ENCODE measurements at regions not wholly inside any gene's neighbourhood (a gene's known extent, or its start where the extent isn't known, plus 50 kb on each side); places are given as distances from the start of the nearest gene placed in this dataset.
A peak's percentile ranks its signal among the peaks of the same experiment; 100 is the strongest.

DNA sequence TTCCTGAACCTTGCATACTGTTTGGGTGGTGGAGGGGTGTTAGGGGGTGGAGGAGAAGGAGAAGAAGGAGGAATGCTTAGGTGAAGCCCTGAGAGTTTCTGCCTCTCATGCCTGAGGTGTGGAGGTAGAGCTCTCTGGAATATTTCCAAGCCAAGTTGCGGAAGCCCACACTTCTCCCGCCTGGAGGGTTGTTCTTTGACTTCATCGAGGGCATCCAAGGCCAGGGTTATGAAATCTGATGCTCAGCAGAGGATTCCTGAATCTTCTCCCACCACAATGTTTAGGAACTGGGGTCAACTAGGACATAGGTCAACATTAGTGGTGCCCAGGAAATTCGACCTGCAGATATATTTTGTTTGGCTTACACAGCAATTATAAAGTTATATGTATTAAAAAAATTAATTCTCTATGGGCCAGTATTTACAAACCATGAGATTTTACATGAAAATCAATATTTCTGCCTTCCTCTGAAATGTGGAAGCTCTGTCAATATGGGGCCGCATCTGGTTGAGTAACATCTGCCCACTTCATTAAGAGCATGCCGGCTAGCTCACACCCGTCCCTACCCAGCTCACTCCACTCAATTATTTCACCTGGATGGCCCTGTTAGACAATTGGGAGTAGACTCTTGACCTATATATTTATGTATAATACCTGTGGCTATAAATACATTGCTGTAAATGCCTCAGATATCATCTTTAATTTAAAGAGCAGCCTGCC lies 257.1 kb upstream of the ZFP64 start:
- no peaks in the 10 kb centered on the region for H3K4me1 Mint-ChIP-seq
- H3K27ac Mint-ChIP-seq = peak overlapping the region; percentile 71; the same call in 1 of the 2 replicates
- DNase-seq (ENCODE audit: low spot score) (no peak), ATAC-seq (no peak)
- TF ChIP-seq TEAD1 (CRISPR knock-in tag; IDR thresholded peaks at IDR 0.05) (no peak), SOX15 (CRISPR knock-in tag; IDR thresholded peaks at IDR 0.05) (no peak)
- TF ChIP-seq, protein P1, sequence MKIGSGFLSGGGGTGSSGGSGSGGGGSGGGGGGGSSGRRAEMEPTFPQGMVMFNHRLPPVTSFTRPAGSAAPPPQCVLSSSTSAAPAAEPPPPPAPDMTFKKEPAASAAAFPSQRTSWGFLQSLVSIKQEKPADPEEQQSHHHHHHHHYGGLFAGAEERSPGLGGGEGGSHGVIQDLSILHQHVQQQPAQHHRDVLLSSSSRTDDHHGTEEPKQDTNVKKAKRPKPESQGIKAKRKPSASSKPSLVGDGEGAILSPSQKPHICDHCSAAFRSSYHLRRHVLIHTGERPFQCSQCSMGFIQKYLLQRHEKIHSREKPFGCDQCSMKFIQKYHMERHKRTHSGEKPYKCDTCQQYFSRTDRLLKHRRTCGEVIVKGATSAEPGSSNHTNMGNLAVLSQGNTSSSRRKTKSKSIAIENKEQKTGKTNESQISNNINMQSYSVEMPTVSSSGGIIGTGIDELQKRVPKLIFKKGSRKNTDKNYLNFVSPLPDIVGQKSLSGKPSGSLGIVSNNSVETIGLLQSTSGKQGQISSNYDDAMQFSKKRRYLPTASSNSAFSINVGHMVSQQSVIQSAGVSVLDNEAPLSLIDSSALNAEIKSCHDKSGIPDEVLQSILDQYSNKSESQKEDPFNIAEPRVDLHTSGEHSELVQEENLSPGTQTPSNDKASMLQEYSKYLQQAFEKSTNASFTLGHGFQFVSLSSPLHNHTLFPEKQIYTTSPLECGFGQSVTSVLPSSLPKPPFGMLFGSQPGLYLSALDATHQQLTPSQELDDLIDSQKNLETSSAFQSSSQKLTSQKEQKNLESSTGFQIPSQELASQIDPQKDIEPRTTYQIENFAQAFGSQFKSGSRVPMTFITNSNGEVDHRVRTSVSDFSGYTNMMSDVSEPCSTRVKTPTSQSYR (CRISPR knock-in tag; IDR thresholded peaks at IDR 0.05) = no peak
- peaks cover 2% of the 10 kb centered on the region; the same call in 1 of the 2 replicates for H3K9me3 Mint-ChIP-seq
- H3K36me3 Mint-ChIP-seq = no peaks in the 10 kb centered on the region
- ChIA-PET CTCF (interaction anchor here (0.6 kb wide), 1 partner anchor 198 kb away, joined by 3 read pairs; no protein-coding TSS in a partner anchor), POLR2A (no interaction called here)
- no peak overlapping the region for H3K4me3 Mint-ChIP-seq
- H3K27me3 Mint-ChIP-seq (ENCODE audit: low read depth) = no peaks in the 10 kb centered on the region

DNA sequence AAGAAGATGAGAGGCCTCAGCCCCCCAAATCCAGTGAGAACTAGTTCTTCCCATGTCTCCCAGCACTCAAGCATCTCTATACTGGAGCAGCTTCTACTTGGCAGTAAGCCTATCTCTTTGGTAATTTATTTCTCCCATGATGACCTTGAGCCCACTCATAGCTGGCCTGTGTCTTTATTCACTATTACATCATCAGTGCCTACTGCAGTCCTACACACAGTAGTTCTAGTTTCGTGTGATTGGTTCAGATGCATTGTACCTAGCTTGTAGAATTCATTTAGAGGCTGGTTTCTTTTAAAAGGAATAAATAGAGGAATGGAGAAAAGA lies 255.6 kb upstream of the ZFP64 start:
- DNase-seq (ENCODE audit: low spot score) (no peak), ATAC-seq (no peak)
- no peaks in the 10 kb centered on the region for H3K27me3 Mint-ChIP-seq (ENCODE audit: low read depth)
- TF ChIP-seq, protein P2, sequence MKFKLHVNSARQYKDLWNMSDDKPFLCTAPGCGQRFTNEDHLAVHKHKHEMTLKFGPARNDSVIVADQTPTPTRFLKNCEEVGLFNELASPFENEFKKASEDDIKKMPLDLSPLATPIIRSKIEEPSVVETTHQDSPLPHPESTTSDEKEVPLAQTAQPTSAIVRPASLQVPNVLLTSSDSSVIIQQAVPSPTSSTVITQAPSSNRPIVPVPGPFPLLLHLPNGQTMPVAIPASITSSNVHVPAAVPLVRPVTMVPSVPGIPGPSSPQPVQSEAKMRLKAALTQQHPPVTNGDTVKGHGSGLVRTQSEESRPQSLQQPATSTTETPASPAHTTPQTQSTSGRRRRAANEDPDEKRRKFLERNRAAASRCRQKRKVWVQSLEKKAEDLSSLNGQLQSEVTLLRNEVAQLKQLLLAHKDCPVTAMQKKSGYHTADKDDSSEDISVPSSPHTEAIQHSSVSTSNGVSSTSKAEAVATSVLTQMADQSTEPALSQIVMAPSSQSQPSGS (CRISPR knock-in tag; IDR thresholded peaks at IDR 0.05; ENCODE audit: borderline replicate concordance, low read depth) = no peak
- TF ChIP-seq ESRRA (CRISPR knock-in tag; IDR thresholded peaks at IDR 0.05; ENCODE audit: borderline replicate concordance) (no peak), OVOL2 (CRISPR knock-in tag; IDR thresholded peaks at IDR 0.05; ENCODE audit: borderline replicate concordance) (no peak), ZNF219 (CRISPR knock-in tag; IDR thresholded peaks at IDR 0.05; ENCODE audit: borderline replicate concordance) (no peak)
- TF ChIP-seq, protein P3, sequence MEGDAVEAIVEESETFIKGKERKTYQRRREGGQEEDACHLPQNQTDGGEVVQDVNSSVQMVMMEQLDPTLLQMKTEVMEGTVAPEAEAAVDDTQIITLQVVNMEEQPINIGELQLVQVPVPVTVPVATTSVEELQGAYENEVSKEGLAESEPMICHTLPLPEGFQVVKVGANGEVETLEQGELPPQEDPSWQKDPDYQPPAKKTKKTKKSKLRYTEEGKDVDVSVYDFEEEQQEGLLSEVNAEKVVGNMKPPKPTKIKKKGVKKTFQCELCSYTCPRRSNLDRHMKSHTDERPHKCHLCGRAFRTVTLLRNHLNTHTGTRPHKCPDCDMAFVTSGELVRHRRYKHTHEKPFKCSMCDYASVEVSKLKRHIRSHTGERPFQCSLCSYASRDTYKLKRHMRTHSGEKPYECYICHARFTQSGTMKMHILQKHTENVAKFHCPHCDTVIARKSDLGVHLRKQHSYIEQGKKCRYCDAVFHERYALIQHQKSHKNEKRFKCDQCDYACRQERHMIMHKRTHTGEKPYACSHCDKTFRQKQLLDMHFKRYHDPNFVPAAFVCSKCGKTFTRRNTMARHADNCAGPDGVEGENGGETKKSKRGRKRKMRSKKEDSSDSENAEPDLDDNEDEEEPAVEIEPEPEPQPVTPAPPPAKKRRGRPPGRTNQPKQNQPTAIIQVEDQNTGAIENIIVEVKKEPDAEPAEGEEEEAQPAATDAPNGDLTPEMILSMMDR (IDR thresholded peaks at IDR 0.05) = no peak
- TF ChIP-seq, protein P4, sequence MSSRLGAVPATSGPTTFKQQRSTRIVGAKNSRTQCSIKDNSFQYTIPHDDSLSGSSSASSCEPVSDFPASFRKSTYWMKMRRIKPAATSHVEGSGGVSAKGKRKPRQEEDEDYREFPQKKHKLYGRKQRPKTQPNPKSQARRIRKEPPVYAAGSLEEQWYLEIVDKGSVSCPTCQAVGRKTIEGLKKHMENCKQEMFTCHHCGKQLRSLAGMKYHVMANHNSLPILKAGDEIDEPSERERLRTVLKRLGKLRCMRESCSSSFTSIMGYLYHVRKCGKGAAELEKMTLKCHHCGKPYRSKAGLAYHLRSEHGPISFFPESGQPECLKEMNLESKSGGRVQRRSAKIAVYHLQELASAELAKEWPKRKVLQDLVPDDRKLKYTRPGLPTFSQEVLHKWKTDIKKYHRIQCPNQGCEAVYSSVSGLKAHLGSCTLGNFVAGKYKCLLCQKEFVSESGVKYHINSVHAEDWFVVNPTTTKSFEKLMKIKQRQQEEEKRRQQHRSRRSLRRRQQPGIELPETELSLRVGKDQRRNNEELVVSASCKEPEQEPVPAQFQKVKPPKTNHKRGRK (CRISPR knock-in tag; IDR thresholded peaks at IDR 0.05; ENCODE audit: borderline replicate concordance) = no peak
- TF ChIP-seq, protein P5, sequence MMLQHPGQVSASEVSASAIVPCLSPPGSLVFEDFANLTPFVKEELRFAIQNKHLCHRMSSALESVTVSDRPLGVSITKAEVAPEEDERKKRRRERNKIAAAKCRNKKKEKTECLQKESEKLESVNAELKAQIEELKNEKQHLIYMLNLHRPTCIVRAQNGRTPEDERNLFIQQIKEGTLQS (CRISPR knock-in tag; conservative IDR thresholded peaks at IDR 0.05) = no peak
- CTCF ChIA-PET = no interaction called here
- H3K4me1 Mint-ChIP-seq = no peaks in the 10 kb centered on the region
- H3K36me3 Mint-ChIP-seq = no peaks in the 10 kb centered on the region
- H3K9me3 Mint-ChIP-seq = no peaks in the 10 kb centered on the region
- POLR2A ChIA-PET = no interaction called here
- H3K4me3 Mint-ChIP-seq = no peak overlapping the region
- no peak overlapping the region for H3K27ac Mint-ChIP-seq

DNA sequence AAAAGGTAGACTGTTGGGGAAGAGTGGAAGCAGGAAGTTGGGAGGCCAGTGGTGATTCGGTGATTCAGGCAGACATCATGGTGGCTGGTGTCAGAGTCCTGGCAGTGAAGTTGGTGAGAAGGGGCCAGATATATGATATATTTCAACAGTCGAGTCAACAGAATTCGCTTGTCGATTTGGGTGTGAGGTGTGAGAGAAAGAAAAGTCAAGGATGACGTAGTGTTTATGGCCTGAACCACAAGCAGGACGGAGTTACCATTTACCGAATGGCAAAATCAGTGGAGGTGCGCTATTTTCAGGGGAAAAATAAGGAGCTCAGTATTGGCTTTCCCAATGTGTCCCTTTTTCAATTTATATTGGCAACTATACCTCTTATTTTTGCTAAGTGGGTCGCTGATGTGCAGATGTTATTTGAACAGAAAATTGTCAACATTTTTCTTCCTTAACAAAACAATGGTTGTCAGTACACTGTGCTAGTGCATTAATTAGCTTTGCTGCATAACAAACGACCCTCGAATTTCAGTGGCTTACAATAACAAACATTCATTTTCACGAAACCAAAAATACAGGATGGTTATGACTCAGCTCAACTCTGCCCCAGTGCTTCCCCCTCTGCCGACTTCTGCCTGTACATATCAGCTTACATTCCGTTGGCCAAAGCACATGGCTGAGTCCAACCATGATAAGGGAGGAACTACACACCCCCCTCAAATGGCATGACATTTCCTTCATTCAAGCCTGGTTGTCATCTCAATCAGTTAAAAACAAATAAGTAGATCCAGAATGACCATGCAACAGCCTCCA lies 255.0 kb upstream of the ZFP64 start:
- ChIA-PET CTCF (no interaction called here), POLR2A (no interaction called here)
- no peak for ATAC-seq
- Mint-ChIP-seq H3K27ac (no peak overlapping the region), H3K4me3 (no peak overlapping the region), H3K27me3 (ENCODE audit: low read depth) (no peaks in the 10 kb centered on the region), H3K9me3 (no peaks in the 10 kb centered on the region), H3K36me3 (no peaks in the 10 kb centered on the region), H3K4me1 (no peaks in the 10 kb centered on the region)
- TF ChIP-seq, protein P6, sequence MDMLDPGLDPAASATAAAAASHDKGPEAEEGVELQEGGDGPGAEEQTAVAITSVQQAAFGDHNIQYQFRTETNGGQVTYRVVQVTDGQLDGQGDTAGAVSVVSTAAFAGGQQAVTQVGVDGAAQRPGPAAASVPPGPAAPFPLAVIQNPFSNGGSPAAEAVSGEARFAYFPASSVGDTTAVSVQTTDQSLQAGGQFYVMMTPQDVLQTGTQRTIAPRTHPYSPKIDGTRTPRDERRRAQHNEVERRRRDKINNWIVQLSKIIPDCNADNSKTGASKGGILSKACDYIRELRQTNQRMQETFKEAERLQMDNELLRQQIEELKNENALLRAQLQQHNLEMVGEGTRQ (CRISPR knock-in tag; IDR thresholded peaks at IDR 0.05) = no peak
- TF ChIP-seq, protein P7, sequence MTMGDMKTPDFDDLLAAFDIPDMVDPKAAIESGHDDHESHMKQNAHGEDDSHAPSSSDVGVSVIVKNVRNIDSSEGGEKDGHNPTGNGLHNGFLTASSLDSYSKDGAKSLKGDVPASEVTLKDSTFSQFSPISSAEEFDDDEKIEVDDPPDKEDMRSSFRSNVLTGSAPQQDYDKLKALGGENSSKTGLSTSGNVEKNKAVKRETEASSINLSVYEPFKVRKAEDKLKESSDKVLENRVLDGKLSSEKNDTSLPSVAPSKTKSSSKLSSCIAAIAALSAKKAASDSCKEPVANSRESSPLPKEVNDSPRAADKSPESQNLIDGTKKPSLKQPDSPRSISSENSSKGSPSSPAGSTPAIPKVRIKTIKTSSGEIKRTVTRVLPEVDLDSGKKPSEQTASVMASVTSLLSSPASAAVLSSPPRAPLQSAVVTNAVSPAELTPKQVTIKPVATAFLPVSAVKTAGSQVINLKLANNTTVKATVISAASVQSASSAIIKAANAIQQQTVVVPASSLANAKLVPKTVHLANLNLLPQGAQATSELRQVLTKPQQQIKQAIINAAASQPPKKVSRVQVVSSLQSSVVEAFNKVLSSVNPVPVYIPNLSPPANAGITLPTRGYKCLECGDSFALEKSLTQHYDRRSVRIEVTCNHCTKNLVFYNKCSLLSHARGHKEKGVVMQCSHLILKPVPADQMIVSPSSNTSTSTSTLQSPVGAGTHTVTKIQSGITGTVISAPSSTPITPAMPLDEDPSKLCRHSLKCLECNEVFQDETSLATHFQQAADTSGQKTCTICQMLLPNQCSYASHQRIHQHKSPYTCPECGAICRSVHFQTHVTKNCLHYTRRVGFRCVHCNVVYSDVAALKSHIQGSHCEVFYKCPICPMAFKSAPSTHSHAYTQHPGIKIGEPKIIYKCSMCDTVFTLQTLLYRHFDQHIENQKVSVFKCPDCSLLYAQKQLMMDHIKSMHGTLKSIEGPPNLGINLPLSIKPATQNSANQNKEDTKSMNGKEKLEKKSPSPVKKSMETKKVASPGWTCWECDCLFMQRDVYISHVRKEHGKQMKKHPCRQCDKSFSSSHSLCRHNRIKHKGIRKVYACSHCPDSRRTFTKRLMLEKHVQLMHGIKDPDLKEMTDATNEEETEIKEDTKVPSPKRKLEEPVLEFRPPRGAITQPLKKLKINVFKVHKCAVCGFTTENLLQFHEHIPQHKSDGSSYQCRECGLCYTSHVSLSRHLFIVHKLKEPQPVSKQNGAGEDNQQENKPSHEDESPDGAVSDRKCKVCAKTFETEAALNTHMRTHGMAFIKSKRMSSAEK (CRISPR knock-in tag; IDR thresholded peaks at IDR 0.05; ENCODE audit: borderline replicate concordance) = no peak
- no peak for DNase-seq (ENCODE audit: low spot score)

All from WTC11 (cell line).